ENCODE measurements at regions not wholly inside any gene's neighbourhood (a gene's known extent, or its start where the extent isn't known, plus 50 kb on each side); places are given as distances from the start of the nearest gene placed in this dataset.

- no peak for DNase-seq
- H3K4me3 ChIP-seq, result no peak overlapping the region
- H3K9me3 ChIP-seq, result no peaks in the 10 kb centered on the region
- H3K27me3 ChIP-seq, result no peaks in the 10 kb centered on the region
- H3K4me1 ChIP-seq, result peaks cover 0 to 32% (median 3%) of the 10 kb centered on the region in 3 donors
- intact Hi-C loops (cut with DNase I), result no loop called here
- no peaks in the 10 kb centered on the region for H3K36me3 ChIP-seq
- no peak for TF ChIP-seq POLR2A (IDR thresholded peaks at IDR 0.05)
- peak in 5 of 6 experiments; percentile 53 to 89 (median 70) for TF ChIP-seq CTCF (IDR thresholded peaks at IDR 0.05)
- H3K27ac ChIP-seq, result peak overlapping the region in 1 of 4 donors; percentile 32
These were observed 622.4 kb upstream of the PKN2 start for GRCh38 chr1:88061492-88062177.

DNA sequence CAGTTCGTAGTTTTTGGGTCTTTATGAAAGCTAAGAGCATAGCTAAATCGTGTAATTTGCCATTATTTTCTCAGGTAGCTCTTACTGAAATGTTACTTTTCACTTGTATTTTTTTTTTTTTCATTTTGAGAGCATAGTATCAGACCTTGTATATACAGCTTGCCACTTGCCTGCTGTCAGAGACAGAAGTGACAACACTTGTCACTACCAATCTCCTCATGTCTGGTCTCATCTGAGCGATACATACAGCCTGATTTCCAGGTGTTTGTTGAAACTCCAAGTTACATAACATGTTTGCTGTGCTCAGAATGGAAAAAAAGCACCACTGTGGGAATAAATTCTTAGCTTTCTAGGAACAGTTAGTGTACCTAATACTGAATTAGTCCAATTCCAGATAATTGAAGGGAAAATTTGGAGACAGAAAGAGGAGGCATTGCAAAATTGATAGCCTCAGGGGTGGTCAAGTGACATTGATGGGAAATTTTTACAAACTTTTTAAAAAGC is 621.4 kb upstream of the PKN2 start:
- Histone ChIP-seq H3K27me3 (no peaks in the 10 kb centered on the region), H3K9me3 (no peaks in the 10 kb centered on the region), H3K36me3 (no peaks in the 10 kb centered on the region), H3K4me3 (no peak overlapping the region), H3K4me1 (peaks cover 0 to 32% (median 3%) of the 10 kb centered on the region in 3 donors), H3K27ac (no peak overlapping the region)
- intact Hi-C loops (cut with DNase I), result no loop called here
- no peak for DNase-seq
- TF ChIP-seq POLR2A (IDR thresholded peaks at IDR 0.05) (no peak), CTCF (IDR thresholded peaks at IDR 0.05) (no peak)
- 81% methylated on average over 3 of the region's 3 CpGs for WGBS, 2 donors

DNA sequence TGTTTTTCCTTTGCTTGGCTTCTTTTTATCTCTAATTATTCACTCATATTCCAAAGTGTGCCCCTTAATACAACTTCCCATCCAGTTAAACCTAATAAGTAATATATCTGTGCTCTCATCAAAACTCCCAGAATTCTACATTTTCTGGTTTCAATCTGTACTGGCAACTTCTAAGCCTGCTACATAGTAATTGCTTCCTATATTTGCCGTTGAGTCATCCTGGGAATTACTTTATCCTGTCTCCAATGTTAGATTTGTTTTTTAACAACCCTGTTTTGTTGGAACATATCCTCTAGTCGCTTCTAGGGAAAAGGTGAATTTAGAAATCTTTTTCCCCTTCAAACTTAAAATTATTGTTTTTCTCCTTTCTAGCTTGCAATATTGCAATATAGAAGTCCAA is 620.5 kb upstream of the PKN2 start:
- intact Hi-C loops (cut with DNase I), result no loop called here
- Histone ChIP-seq H3K27me3 (no peaks in the 10 kb centered on the region), H3K4me1 (peaks cover 0 to 32% (median 3%) of the 10 kb centered on the region in 3 donors), H3K9me3 (no peaks in the 10 kb centered on the region), H3K36me3 (no peaks in the 10 kb centered on the region), H3K27ac (no peak overlapping the region), H3K4me3 (no peak overlapping the region)
- WGBS, 2 donors, result 38 to 57% methylated on average over 2 of the region's 2 CpGs
- no peak for DNase-seq
- TF ChIP-seq CTCF (IDR thresholded peaks at IDR 0.05), result no peak
- no peak for TF ChIP-seq POLR2A (IDR thresholded peaks at IDR 0.05)

GRCh38 chr1:88068407-88068960 is 615.6 kb upstream of the PKN2 start:
- WGBS, 2 donors, result 79 to 81% methylated on average over 5 of the region's 5 CpGs
- H3K36me3 ChIP-seq, result no peaks in the 10 kb centered on the region
- TF ChIP-seq POLR2A (IDR thresholded peaks at IDR 0.05), result no peak
- H3K4me1 ChIP-seq, result no peaks in the 10 kb centered on the region
- no peaks in the 10 kb centered on the region for H3K9me3 ChIP-seq
- H3K27ac ChIP-seq, result no peak overlapping the region
- DNase-seq, result no peak
- intact Hi-C loops (cut with DNase I), result no loop called here
- no peaks in the 10 kb centered on the region for H3K27me3 ChIP-seq
- no peak overlapping the region for H3K4me3 ChIP-seq

GRCh38 chr1:88070956-88071355 is 613.1 kb upstream of the PKN2 start:
- 80 to 89% methylated on average over 1 of the region's 1 CpG for WGBS, 2 donors

More at GRCh38 chr1:88070956-88071355, 613.1 kb upstream of the PKN2 start:
- Histone ChIP-seq H3K36me3 (no peaks in the 10 kb centered on the region), H3K27ac (no peak overlapping the region), H3K9me3 (no peaks in the 10 kb centered on the region), H3K27me3 (no peaks in the 10 kb centered on the region), H3K4me1 (no peaks in the 10 kb centered on the region), H3K4me3 (no peak overlapping the region)
- intact Hi-C loops (cut with DNase I), result no loop called here
- DNase-seq, result no peak
- TF ChIP-seq CTCF (IDR thresholded peaks at IDR 0.05) (no peak), POLR2A (IDR thresholded peaks at IDR 0.05) (no peak)
